Activated CD4-positive, alpha-beta T cell treated with anti-CD3 and anti-CD28 coated beads, Interleukin-2, amount 50 U/mL, for 48 hours (primary cell): ENCODE measurements at regions not wholly inside any gene's neighbourhood (a gene's known extent, or its start where the extent isn't known, plus 50 kb on each side); places are given as distances from the start of the nearest gene placed in this dataset.

Experiments
- DNase-seq, 2 experiments: peaks; one replicate each; pipeline ENCODE4 v3.0.0-alpha.2; 2020

DNA sequence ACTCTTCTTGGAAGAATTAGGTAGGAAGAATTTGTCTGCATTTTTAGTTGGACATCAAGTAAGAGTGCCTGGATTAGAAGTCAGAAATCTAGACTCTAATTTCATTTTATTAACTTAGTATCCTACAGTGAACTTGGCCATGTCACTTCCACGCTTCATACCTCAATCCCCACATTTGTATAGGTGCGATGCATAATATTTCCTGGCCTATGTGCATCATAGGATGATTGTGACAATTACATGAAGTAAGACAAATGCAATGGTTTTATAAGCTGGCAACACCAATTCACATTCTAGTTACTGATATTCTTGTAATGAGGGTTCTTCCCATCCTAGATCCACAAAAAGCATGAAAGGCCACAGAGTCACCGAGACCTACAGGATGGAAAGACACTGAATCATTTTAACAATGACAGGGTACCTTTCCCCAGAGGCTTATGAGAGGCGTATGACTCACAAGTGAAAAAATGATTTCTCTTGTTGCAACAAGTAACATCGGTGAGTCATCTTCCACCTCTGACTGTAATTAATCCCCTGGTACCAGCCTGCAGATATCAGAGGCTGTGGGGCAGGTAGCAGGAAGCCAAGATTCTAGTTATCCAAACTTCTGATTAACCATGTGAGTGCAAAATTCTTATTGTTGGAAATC is 56.0 kb upstream of the OR5AK2 start:
- DNase-seq: no peak

DNA sequence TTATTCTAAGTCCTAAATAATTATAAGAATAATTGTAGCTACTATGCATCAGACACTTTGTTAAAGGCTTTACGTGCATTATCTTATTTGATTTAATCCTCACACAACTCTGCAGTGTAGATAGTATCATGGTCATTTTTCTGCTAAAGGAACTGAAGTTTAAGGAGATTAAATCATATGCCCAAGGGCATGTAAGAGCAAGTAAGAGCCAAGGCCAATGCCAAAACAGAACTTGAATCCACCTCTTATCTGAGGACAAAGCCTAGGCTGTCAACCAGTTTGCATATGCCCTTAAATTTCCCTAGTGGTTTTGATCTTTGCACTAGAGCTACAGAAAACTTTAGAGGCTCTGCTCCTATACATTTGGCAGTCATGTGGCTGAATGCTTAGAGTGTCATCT is 65.6 kb upstream of the OR5AK2 start:
- DNase-seq: no peak

DNA sequence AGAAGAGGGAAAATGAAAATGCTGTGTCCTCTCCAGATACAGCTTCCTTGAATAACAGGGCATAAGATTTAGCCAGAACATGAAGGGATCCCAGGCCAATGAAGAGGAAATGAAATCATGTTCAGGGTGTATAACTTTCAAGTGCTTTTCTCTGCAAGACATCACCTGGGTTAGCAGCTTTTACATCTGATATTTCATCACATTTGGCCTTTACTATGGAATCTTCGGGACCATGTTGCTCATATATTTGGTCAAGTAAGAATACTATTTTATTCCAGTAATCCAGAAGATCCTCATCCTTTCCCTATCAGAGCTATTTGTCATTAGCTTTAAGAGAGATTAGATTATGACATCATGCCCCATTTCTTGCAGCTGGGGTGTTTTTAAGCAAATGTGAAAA is 66.3 kb upstream of the OR5AK2 start:
- DNase-seq: no peak

DNA sequence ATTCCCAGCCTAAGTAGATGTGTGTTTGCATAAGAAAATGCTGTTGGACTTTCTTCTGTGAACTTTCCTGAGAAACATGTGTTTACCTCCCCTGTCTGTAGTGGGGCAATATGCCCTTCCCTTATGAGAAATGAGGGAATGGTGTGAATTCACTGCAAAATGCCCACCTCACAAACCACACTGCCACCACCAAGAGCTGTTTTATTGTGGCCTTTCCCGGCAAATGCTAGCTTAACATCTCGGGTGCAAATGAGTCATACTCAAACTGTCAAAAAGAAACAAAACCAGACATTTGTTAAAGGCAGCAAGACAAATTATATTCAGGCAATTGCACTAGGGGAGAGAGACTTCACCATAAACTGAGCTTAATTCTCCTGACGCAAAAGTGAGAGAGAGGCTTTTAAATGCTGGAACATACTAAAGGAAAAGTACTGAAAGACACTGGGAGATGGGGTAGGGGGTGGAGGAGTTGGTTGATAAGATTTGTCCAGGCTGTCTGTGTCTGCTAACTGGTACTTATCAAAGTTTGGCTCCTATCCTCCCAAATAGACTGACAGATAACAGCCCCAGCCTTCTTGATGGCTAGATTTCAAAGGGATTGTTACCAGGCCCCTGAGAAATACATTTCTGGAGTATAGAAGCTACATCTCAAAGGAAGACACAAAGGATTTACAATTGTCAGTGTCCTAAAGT is 70.9 kb upstream of the OR5AK2 start:
- no peak for DNase-seq

DNA sequence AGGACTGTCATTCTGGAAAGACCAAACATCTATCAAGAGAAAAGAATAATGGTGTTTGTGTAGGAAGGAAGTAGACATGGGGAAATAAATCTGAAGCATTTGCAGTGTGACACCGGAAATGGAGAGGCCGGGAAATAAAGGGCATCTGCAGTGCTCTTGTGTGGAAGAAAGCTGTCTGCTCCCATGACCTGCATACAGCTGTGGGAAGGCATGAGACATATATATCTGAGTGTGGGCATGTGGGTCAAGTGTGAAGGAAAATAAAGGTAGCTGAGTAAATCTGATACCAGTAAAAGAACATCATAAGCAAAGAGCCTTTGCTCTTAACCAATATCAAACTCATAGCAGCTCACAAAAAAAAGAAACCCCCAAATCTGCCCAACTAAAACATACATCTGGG is 72.1 kb upstream of the OR5AK2 start:
- DNase-seq: no peak

DNA sequence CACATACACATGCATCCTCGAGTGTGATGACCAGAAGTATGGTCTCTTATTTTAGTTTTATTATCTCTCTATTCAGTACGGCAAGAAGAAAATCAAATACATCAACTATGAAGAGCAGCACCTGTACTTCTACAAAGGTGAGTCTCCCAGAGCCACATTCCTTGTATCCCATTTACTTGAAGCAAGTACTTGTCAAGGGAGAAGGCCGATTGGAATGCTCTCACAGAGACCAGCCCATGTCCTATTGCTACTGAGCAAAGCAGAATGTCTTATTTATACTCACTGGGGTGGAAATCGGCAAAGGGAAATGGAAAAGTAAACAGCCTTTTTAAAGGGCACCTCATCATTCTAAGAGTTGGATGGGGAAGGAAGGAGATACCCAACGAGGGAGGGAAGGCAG is 72.6 kb upstream of the OR5AK2 start:
- no peak for DNase-seq

DNA sequence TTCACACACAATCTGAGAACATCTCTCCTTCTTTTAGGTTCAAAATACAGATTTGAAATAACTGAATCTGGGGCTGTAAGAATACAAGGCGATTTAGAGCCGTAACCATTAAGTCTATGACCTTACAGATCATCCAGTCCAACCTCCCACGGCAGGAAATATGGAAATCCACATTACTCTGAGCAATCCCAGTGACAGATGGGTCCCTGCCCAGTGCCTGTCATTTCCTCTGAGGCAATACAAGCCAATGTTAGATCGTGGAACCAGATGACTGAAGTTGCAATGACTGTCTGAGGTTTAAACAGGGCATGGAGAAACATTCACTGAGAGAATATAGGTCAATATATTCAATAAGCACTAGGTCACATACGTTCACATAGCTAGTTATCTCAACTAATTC is 77.4 kb upstream of the OR5AK2 start:
- DNase-seq: no peak

DNA sequence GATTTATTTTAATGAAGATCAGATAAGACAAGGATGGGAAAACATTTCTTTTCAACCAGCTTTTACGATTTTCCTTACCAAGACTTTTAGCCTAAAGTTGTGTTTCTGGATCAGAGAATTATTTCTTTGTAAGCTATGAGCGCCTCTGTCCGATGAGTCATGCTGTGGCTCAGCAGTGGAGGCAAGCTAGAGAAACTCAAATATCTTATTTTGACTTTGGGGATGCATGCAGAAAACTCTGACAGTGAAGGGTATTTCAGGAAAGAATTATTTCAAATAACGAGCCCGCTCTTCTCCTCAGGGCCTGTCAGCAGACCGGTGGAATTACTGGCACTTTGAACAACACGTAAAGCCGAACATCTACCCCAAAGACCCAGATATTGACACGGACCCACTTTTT is 77.9 kb upstream of the OR5AK2 start:
- no peak for DNase-seq

DNA sequence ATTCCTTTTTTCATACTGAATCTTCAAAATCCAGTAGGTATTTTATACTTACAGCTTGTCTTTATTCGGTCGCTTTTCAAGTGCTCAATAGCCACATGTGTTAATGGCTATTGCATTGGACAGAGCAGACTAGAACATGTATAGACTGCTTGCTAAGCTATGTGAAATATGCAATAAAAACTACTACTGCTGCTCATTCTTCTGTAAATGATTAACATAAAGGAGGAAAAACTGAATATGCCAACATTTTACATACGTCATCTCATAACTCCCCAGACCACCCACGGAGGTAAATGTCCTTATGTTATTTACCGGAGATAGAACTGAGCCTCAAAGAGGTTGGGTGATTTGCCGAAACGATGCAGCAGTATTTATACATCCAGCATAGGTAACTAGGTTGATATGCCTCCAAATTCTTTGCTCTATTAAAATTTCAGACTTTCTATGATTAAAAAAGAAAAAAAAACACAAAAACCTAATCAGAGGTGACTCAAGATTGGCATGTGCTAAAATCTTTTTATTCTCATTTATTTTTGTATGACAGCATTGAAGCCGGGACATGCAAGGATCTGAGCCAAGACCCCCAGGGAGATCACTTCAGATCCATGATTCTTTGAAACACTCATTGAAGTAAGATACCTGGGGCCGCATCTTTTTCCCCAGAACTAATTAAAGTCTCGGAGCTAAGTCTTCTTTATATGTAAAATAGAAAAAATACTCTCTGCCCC is 78.5 kb upstream of the OR5AK2 start:
- DNase-seq: no peak

DNA sequence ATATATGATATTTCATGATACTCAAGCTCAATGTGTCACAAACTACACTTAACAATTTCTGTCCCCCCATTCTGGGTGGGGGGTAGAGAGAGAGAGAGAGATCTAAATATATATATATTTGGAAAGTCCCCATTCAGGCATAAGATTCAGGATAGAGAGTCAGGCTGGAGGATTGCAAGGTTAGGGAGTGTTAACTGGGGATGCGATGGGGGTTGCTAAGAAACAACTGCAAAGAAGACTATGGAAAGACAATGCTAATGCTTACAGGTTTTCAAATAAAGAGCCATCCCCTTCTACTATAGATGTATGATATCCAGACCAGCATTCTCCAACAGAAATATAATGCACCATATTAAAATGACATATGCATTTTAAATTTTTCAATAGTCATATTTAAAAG is 79.2 kb upstream of the OR5AK2 start:
- no peak for DNase-seq

DNA sequence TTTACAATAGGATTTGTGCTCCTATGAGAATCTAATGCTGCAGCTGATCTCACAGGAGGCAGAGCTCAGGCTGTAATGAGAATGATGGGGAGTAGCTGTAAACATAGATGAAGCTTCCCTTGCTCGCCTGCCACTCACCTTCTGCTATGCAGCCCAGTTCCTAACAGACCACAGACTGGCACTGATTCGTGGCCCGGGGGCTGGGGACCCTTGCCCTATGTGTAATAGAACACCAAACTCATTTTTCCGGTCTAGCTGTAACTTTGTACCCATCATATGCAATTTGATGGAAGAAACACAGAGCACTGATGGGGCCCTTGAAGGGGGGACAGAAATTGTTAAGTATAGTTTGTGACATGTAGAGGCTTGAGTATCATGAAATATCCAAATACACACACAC is 79.6 kb upstream of the OR5AK2 start:
- no peak for DNase-seq

DNA sequence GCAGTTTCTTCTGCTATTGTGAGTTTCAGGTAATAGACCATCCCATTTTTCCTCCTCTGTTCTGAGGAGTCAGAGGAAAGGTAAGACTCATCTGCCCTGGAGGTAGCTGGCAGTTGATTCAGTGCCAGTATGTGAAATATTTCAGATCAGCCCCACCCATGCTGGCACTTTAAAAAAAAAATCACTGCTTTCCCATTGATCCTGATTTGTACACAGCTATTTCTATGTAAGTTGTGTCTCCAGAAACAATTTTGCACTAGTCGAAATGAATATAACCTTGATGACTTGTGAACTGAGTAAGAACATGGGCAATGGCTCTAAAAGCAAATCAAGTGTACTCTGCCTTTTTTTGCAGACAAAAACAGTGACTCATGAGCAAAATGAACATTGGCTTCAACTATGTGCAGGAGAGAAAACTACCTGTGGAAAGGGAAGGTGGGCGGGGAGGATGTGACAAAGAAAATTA is 82.0 kb upstream of the OR5AK2 start:
- no peak for DNase-seq

DNA sequence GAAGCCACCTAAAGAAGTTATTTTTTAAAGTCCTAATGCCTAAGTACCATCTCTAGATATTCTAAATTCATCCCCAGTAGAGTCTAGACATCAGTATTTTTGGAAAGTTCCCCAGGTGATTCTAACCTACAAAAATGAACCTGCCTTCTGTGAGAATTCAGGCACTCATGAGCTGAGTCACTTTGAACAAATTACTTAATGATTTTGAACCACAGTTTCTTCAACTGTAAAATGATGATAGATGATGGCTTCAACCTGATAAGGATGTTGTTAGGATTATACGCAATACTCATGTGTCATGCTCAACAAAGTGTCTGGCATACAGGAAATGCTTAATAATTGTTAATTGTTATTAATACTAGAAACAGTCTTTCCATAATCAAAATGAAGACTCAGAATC is 82.8 kb upstream of the OR5AK2 start:
- no peak for DNase-seq

DNA sequence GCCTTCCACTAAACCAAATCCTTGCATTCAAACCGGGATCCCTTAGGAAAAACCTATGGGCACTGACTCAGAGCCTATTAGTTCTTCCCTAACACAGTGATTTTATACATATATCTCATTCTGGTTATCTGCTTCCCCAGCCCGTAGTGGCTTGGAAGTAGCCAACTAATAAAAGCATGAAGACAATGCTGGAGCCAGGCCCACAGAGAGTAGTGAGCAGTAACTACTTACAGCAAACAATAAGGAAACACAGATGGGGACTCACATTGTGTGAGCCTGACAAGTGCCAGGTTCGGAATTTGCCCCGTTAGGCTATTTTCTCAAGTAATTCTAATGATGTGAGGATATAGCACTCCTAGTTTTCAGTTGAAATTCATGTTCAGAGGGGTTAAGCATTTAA is 83.3 kb upstream of the OR5AK2 start:
- DNase-seq: no peak

DNA sequence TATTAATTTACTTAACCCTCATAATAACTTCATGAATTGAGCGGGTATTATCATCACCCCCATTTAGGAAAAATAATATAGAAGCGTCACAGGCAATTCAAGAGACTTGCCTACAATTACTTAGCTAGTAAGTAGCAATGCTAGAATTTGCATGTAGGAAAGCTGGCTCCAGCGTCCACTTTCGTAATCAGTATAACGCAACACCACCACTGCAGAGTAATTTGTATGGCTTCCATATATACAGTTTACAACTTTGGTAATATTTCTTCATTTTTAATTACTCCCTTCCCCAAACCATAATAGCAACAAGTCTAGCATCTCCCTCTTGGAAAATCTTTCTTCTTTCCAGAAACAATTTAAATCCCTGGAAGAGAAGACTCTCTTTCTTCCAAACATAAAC is 89.9 kb upstream of the OR5AK2 start:
- no peak for DNase-seq

DNA sequence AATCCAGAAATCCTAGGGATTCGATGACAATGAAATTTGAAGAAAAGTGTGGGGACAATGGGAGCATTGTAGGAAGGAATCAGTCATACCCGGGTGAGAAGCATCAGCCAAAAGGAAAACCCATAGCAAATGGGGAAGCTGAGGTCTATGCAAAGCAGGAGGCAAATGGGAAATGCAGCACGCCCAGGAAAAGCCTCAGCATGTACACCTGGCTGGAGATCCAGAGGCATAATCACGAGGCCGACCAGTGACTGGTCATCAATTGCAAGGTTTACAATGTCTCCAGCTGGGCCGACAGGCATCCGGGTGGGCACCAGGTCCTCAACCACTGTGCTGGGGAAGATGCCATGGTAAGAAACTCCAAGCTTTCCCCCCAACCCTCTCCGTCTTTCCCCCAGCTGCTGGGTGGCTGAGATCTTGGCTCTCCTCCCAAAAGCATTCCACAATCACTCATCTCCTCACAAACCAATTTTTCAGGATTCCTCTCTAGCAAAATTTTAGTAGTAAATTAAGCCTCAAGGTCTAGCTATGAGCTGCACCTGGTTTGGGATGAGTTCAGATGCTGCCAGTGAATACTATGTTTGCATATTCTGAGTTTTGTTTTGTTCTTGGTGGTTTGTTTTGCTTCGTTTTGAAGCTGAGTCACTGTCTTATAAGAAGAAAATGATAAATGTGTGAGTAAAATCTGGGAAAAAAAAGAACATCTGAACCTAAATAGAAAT is 98.0 kb upstream of the OR5AK2 start:
- no peak for DNase-seq

DNA sequence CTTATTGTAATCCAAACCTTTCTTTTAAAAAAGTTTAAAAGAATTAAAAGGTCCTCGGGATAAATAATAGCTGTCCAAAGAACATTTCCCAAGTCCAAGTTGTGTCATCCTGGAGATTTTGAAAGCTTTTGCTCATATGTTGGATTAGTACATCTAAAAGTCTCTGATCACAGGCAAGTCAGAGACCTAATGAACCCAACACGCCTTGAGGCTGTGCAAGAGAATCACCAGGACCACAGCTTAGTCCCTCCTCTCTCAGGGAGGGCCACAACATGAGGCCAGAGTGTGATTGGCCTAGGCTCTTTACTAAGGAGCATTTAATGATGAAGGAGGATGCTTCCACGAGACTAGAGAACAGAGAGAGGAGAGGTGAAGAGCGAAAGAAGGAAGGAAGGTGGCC is 98.7 kb upstream of the OR5AK2 start:
- no peak for DNase-seq

DNA sequence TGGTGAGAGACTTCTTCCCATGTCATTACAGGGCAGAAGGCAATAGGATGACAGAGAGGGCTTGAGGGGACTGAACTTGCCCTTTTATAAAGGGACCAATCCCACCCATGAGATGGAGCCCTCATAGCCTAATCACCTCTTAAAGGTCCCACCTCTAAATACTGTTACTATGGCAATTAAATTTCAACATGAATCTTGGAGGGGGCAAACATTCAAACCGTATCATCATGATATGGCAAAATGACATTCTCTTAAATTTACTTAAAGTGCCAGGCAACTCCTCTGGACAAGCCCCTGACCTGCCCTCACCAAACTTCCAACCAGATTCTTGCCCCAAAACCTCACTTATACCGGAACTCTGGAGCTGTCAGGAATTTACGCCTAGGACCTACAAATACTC is 100.8 kb upstream of the OR5AK2 start:
- no peak for DNase-seq

DNA sequence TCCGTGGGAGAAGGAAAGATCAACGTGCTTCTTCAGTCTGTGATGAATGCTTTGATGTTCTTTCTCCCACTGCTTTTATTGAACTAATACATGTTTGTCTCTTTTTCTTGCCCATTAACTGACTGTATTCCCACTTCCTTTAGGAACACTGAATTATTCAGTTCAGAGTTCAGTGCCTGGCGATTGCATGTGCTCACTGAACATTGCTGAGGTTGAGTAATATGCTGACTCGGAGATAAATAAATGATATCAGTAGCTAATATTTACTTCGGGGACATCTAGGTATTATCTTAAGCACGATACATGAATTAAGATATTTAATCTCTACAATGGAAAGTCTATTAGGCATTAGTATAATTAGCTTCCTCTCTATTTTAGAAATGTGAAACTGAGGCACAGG is 102.3 kb upstream of the OR5AK2 start:
- DNase-seq: no peak

DNA sequence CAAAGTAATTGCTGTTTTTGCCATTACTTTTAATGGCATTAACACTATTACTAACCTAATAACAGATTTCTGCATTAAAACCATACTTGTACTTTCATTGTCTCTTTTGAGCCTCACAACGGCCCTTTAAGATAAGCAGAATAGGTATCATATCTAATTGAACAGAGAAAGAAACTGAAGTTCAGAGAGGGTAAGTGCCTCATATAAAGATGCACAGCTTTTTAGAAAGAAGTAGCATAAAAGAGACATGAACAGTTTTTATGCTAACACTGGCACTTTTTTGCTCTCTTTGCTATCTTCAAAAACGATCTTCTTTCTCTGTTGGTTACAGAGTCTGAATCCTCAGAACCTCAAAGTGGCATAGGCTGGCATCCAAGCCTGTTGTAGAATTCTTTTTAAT is 102.9 kb upstream of the OR5AK2 start:
- DNase-seq: no peak

DNA sequence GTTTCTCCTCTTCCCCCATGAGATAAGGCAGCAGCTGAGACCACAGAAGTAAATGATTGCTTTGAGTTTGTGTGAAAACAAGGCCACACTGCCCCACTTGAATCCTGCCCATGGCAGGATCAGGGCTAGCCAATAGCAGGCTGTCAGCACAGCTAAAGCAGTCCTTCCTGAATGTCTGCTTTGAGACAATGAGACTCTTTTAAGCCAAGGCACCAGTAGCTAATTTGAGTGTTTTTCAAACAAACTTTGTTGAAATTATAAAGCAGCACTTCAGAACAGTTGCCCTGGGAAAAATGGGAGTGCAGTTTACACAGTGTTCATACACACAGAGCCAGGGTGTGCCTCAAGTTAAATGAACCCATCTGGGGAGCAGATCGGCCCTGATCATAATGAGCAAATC is 103.5 kb upstream of the OR5AK2 start:
- no peak for DNase-seq

DNA sequence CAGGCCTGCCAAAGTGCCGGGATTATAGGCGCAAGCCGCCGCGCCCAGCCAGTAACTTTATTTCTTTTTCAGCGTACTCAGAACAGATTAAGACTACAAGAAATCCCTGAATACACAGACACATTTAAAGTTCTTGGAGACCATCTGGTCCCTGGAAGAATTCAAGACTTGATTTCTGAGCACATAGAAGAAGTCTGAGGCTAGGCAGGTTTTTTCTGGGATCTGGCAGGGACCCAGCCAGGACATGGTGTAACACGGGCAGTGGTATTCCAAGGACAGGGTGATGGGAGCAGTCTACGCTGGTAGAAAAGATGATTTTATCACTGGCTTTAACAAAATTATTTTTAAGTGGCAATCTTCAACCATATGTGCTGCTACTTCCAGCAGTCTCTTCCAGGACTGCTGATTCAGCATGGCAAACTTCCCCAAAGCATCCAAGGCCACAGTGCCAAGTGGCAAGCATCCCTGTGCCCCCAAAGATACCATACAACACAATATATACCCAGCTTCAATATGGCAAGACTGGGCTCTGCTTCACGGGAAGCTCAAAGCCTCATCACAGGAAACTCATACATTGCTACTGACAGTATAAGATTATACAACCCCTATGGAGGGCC is 105.2 kb upstream of the OR5AK2 start:
- DNase-seq: no peak

DNA sequence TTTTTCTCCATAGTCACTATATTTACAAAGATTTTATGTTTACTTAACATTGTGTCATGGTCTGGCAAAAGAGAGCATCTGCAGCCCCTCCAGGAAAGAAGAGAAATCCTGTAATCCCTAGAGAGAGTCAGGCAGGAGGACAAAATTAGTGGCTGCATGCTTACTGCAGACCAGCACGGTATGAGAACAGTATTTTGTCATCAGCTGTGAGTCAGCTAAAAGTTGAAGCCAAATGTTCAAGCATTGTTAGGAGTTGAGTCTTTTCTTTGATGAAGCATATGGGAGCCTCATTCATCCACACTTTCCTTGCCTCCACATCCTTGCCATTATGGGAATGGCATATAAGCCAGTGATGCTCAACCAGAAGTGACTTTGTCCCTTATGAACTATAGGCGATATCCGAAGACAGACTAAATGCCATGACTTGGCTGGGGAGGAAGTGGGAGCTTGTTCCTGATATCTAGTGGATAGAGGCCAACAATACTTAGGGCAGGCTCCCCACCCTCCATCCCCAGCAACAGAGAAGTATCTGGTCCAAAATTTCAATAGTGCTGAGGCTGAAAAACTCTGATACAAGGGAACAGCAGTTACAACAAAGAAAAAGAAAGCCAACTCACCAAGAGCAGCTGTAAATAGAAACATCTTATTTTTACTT is 112.0 kb upstream of the OR5AK2 start:
- no peak for DNase-seq
